Esophagus squamous epithelium (tissue), 5 donors: ENCODE measurements at regions not wholly inside any gene's neighbourhood (a gene's known extent, or its start where the extent isn't known, plus 50 kb on each side); places are given as distances from the start of the nearest gene placed in this dataset.
"Not testable (repeated sequence)": the region's sequence is repeated elsewhere in the genome, so short reads cannot be mapped to it uniquely, and the experiment has no call there.

Experiments
- DNase-seq: peaks from one replicate; lab custom pipeline; 2025; lab: John Stamatoyannopoulos, UW
- H3K27ac ChIP-seq, 4 donors: fragments of 200-600 bp; sonication (generic); one replicate each; pipeline ENCODE4 v1.5.1; 2016 to 2019; ENCODE audit warnings: mild to moderate bottlenecking in 1 of 4
- H3K27me3 ChIP-seq, 4 donors: fragments of 200-600 bp; sonication (generic); 1 replicate in 3 of 4; 2 replicates in 1 of 4; pipeline versions ENCODE4 v1.5.1 to v1.6.0; 2017 to 2021; ENCODE audit warnings: antibody characterized with exemption in 1 of 4
- H3K36me3 ChIP-seq, 3 donors: fragments of 200-600 bp; sonication (generic); one replicate each; pipeline ENCODE4 v1.5.1; 2016 to 2019
- H3K4me1 ChIP-seq, 3 donors: fragments of 200-600 bp; sonication (generic); one replicate each; pipeline ENCODE4 v1.5.1; 2017 to 2019
- H3K4me3 ChIP-seq, 4 donors: fragments of 200-600 bp; sonication (generic); 1 replicate in 3 of 4; 2 replicates in 1 of 4; pipeline ENCODE4 v1.5.1; 2016 to 2019; ENCODE audit warnings: mild to moderate bottlenecking in 2 of 4, moderate library complexity in 1 of 4
- H3K9me3 ChIP-seq, 3 donors: fragments of 200-600 bp; sonication (generic); one replicate each; pipeline ENCODE4 v1.5.1; 2016 to 2019
- CTCF ChIP-seq, 6 experiments: fragments of 450-650 bp in 4 of 6; fragments of 200-600 bp in 2 of 6; sonication (generic) in 2 of 6; IDR thresholded peaks; one replicate each; pipeline ENCODE4 v1.5.1; 2016 to 2019; ENCODE audit warnings: antibody characterized with exemption in 6 of 6, mild to moderate bottlenecking in 4 of 6, moderate library complexity in 4 of 6
- POLR2A ChIP-seq, 4 donors: fragments of 450-650 bp; IDR thresholded peaks; one replicate each; pipeline ENCODE4 v1.6.1; 2017; ENCODE audit warnings: antibody characterized with exemption in 4 of 4, mild to moderate bottlenecking in 4 of 4, moderate library complexity in 3 of 4
- WGBS, 2 donors: methylation state at CpG; one replicate each; pipeline ENCODE4 v1.1.5; 2018; 5-methylcytosine and 5-hydroxymethylcytosine counted together
- intact Hi-C: fragments of 100-400 bp; cut with DNase I; formaldehyde crosslinking; loops from one replicate; pipeline ENCODE4 v1.15.0; 2022
- donor health status: DM: yes; HTN: yes; CAD: no.

- TF ChIP-seq CTCF (IDR thresholded peaks at IDR 0.05): no peak
- no peak for TF ChIP-seq POLR2A (IDR thresholded peaks at IDR 0.05)
- no peaks in the 10 kb centered on the region for H3K4me1 ChIP-seq
- WGBS, 2 donors: 81 to 96% methylated on average over 3 of the region's 8 CpGs
- peaks cover 0 to 65% (median 0%) of the 10 kb centered on the region in 3 donors for H3K36me3 ChIP-seq
- H3K9me3 ChIP-seq: no peaks in the 10 kb centered on the region
- no peak overlapping the region for H3K27ac ChIP-seq
- intact Hi-C loops: no loop called here
- H3K4me3 ChIP-seq: no peak overlapping the region
- no peak for DNase-seq
- H3K27me3 ChIP-seq: no peaks in the 10 kb centered on the region
Measured at GRCh38 chr22:22318723-22319465, 74.3 kb downstream of the VPREB1 start.

GRCh38 chr22:22321743-22322611, 77.4 kb downstream of the VPREB1 start:
- TF ChIP-seq CTCF (IDR thresholded peaks at IDR 0.05): peak; percentile 56 to 77 (median 62)
- intact Hi-C loops, H3K9me3 ChIP-seq, H3K4me3 ChIP-seq, H3K27me3 ChIP-seq, H3K27ac ChIP-seq, DNase-seq, H3K4me1 ChIP-seq: not testable (repeated sequence)
- 15 to 19% methylated on average over 6 to 8 of the region's 11 CpGs for WGBS, 2 donors
- H3K36me3 ChIP-seq: peaks cover 0 to 41% (median 0%) of the 10 kb centered on the region in 3 donors

GRCh38 chr22:22322792-22323191, 78.2 kb downstream of the VPREB1 start:
- DNase-seq: no peak
- Histone ChIP-seq H3K27ac (no peak overlapping the region), H3K4me1 (no peaks in the 10 kb centered on the region), H3K27me3 (peaks cover 0 to 10% (median 0%) of the 10 kb centered on the region in 4 donors), H3K36me3 (peaks cover 0 to 33% (median 0%) of the 10 kb centered on the region in 3 donors), H3K9me3 (no peaks in the 10 kb centered on the region), H3K4me3 (no peak overlapping the region)
- no peak for TF ChIP-seq CTCF (IDR thresholded peaks at IDR 0.05)
- TF ChIP-seq POLR2A (IDR thresholded peaks at IDR 0.05): no peak
- intact Hi-C loops: no loop called here
- 87 to 98% methylated on average over 3 to 7 of the region's 10 CpGs for WGBS, 2 donors

- WGBS, 2 donors: no CpG with 5 or more reads among the region's 2 CpGs
- Histone ChIP-seq H3K4me3 (no peak overlapping the region), H3K4me1 (no peaks in the 10 kb centered on the region), H3K36me3 (no peaks in the 10 kb centered on the region), H3K9me3 (peaks cover 0 to 3% (median 0%) of the 10 kb centered on the region in 3 donors), H3K27me3 (peaks cover 0 to 58% (median 0%) of the 10 kb centered on the region in 4 donors), H3K27ac (no peak overlapping the region)
- no peak for DNase-seq
- TF ChIP-seq CTCF (IDR thresholded peaks at IDR 0.05) (no peak), POLR2A (IDR thresholded peaks at IDR 0.05) (no peak)
- intact Hi-C loops: no loop called here
Measured at GRCh38 chr22:22327723-22328122, 83.1 kb downstream of the VPREB1 start.

- Histone ChIP-seq H3K9me3 (peaks cover 0 to 4% (median 0%) of the 10 kb centered on the region in 3 donors), H3K36me3 (no peaks in the 10 kb centered on the region), H3K27ac (no peak overlapping the region), H3K4me1 (no peaks in the 10 kb centered on the region), H3K4me3 (no peak overlapping the region), H3K27me3 (peaks cover 0 to 75% (median 0%) of the 10 kb centered on the region in 4 donors)
- DNase-seq: no peak
- WGBS, 2 donors: 100% methylated on average over 1 of the region's 2 CpGs; no CpG with 5 or more reads in 1 of the 2 donors
- no peak for TF ChIP-seq POLR2A (IDR thresholded peaks at IDR 0.05)
- no peak for TF ChIP-seq CTCF (IDR thresholded peaks at IDR 0.05)
- intact Hi-C loops: no loop called here
Measured at GRCh38 chr22:22329792-22330191, 85.2 kb downstream of the VPREB1 start.

- H3K27me3 ChIP-seq: peaks cover 0 to 72% (median 0%) of the 10 kb centered on the region in 4 donors
Measured at GRCh38 chr22:22335640-22336039, 91.1 kb downstream of the VPREB1 start.

GRCh38 chr22:22336333-22336732, 91.7 kb downstream of the VPREB1 start:
- DNase-seq, intact Hi-C loops, H3K27ac ChIP-seq, H3K36me3 ChIP-seq, H3K4me3 ChIP-seq, H3K9me3 ChIP-seq, H3K4me1 ChIP-seq: not testable (repeated sequence)
- 35 to 37% methylated on average over 2 of the region's 2 CpGs for WGBS, 2 donors
- H3K27me3 ChIP-seq: peaks cover 0 to 65% (median 0%) of the 10 kb centered on the region in 4 donors

More at GRCh38 chr22:22335640-22336039, 91.1 kb downstream of the VPREB1 start:
- DNase-seq, H3K36me3 ChIP-seq, intact Hi-C loops, H3K27ac ChIP-seq, H3K9me3 ChIP-seq, H3K4me3 ChIP-seq, H3K4me1 ChIP-seq: not testable (repeated sequence)
- WGBS, 2 donors: 71 to 78% methylated on average over 5 of the region's 5 CpGs
